ENCODE measurements at regions not wholly inside any gene's neighbourhood (a gene's known extent, or its start where the extent isn't known, plus 50 kb on each side); places are given as distances from the start of the nearest gene placed in this dataset.

GRCh38 chr4:66667249-66667648 lies 878.1 kb downstream of the CENPC start:
- DNase-seq = no peak

GRCh38 chr4:66662620-66663019 lies 882.7 kb downstream of the CENPC start:
- DNase-seq = no peak

GRCh38 chr4:66658809-66659208 lies 886.5 kb downstream of the CENPC start:
- no peak for DNase-seq

- DNase-seq = no peak
These were observed 889.8 kb downstream of the CENPC start for GRCh38 chr4:66655505-66655904.

GRCh38 chr4:66653937-66654336 lies 891.4 kb downstream of the CENPC start:
- peak in 1 of 3 donors; percentile 1 for DNase-seq

GRCh38 chr4:66649236-66649635 lies 896.1 kb downstream of the CENPC start:
- no peak for DNase-seq

GRCh38 chr4:66647926-66648325 lies 897.4 kb downstream of the CENPC start:
- no peak for DNase-seq

- no peak for DNase-seq
These were observed 897.8 kb downstream of the CENPC start for GRCh38 chr4:66647476-66647875.

- no peak for DNase-seq
These were observed 904.9 kb downstream of the CENPC start for GRCh38 chr4:66640233-66640990.

- DNase-seq = no peak
These were observed 905.9 kb downstream of the CENPC start for GRCh38 chr4:66639361-66639760.

GRCh38 chr4:66636349-66636748 lies 909.0 kb downstream of the CENPC start:
- DNase-seq = no peak

GRCh38 chr4:66633477-66633876 lies 911.8 kb downstream of the CENPC start:
- DNase-seq = no peak

- no peak for DNase-seq
These were observed 915.4 kb downstream of the CENPC start for GRCh38 chr4:66629927-66630326.

- no peak for DNase-seq
These were observed 917.2 kb downstream of the CENPC start for GRCh38 chr4:66628146-66628545.

- DNase-seq = no peak
These were observed 919.8 kb downstream of the CENPC start for GRCh38 chr4:66625480-66625879.

GRCh38 chr4:66613591-66613990 lies 931.7 kb downstream of the CENPC start:
- no peak for DNase-seq

- no peak for DNase-seq
These were observed 936.3 kb downstream of the CENPC start for GRCh38 chr4:66609014-66609413.

- no peak for DNase-seq
These were observed 936.6 kb upstream of the EPHA5 start for GRCh38 chr4:66606908-66607307.

- DNase-seq = no peak
These were observed 935.9 kb upstream of the EPHA5 start for GRCh38 chr4:66606215-66606614.

- no peak for DNase-seq
These were observed 933.9 kb upstream of the EPHA5 start for GRCh38 chr4:66604192-66604591.

GRCh38 chr4:66602622-66603021 lies 932.3 kb upstream of the EPHA5 start:
- DNase-seq = no peak

- no peak for DNase-seq
These were observed 921.7 kb upstream of the EPHA5 start for GRCh38 chr4:66591968-66592367.

- DNase-seq = no peak
These were observed 920.4 kb upstream of the EPHA5 start for GRCh38 chr4:66590488-66591215.

GRCh38 chr4:66589183-66589582 lies 918.9 kb upstream of the EPHA5 start:
- no peak for DNase-seq

GRCh38 chr4:66585767-66586166 lies 915.5 kb upstream of the EPHA5 start:
- no peak for DNase-seq
